ENCODE measurements at regions not wholly inside any gene's neighbourhood (a gene's known extent, or its start where the extent isn't known, plus 50 kb on each side); places are given as distances from the start of the nearest gene placed in this dataset.

DNA sequence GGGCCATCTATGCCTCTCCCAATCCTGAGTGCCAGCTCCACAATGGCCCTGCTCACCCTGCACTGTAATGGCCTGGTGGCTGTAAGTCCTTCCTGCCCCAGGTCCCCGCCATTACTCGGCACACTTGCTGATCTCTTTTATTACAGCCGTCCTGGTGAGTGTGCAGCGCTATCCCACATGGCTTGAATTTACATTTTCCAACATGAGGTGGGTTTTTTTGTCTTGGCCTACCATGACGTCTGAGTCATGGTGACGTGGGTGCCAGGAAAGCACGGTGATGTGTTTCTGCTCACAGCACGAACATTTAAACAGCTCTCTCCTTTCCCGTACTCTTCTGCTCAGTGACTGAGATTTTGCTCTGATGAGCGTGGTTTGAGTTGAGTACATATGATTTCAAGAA is 55.2 kb upstream of the FOXF1 start:
- no peak for TF ChIP-seq POLR2A (IDR thresholded peaks at IDR 0.05; ENCODE audit: low read depth, low read length)
- no peak for TF ChIP-seq POLR2AphosphoS5 (IDR thresholded peaks at IDR 0.05; ENCODE audit: low read depth, low read length)
- no peak for TF ChIP-seq TAF1 (IDR thresholded peaks at IDR 0.05; ENCODE audit: borderline replicate concordance, low read depth, low read length)
